HG03460 (cell line): ENCODE measurements at regions not wholly inside any gene's neighbourhood (a gene's known extent, or its start where the extent isn't known, plus 50 kb on each side); places are given as distances from the start of the nearest gene placed in this dataset.

ENCODE experiments used
- ATAC-seq: cut with Tn5 transposase; IDR thresholded peaks from one replicate; pipeline ENCODE4 v1.9.1; 2021; ENCODE audit not compliant: unreplicated experiment

GRCh38 chr12:93323625-93324329, 53.9 kb upstream of the NUDT4 start:
- ATAC-seq: no peak

- no peak for ATAC-seq
These were observed 51.9 kb upstream of the NUDT4 start for GRCh38 chr12:93325855-93326254.
